Activated CD4-positive, alpha-beta T cell treated with anti-CD3 and anti-CD28 coated beads, Interleukin-2, amount 50 U/mL, for 16 hours (primary cell): ENCODE measurements at regions not wholly inside any gene's neighbourhood (a gene's known extent, or its start where the extent isn't known, plus 50 kb on each side); places are given as distances from the start of the nearest gene placed in this dataset.

Experiments
- DNase-seq: peaks from one replicate; pipeline ENCODE4 v3.0.0-alpha.2; 2020

DNA sequence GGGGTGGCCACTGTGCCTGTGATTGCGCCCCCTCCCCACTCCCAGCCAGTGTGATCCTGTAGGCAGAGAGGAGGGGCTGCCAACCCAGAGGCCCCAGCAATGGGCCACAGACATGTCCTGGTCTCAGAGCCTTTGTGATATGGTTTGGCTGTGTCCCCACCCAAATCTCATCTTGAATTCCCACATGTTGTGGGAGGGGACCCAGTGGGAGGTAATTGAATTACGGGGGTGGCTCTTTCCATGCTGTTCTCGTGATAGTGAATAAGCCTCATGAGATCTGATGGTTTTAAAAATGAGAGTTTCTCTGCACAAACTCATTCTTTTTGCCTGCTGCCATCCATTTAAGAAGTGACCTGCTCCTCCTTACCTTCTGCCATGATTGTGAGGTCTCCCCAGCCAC is 56.8 kb upstream of the ZNF469 start:
- no peak for DNase-seq

DNA sequence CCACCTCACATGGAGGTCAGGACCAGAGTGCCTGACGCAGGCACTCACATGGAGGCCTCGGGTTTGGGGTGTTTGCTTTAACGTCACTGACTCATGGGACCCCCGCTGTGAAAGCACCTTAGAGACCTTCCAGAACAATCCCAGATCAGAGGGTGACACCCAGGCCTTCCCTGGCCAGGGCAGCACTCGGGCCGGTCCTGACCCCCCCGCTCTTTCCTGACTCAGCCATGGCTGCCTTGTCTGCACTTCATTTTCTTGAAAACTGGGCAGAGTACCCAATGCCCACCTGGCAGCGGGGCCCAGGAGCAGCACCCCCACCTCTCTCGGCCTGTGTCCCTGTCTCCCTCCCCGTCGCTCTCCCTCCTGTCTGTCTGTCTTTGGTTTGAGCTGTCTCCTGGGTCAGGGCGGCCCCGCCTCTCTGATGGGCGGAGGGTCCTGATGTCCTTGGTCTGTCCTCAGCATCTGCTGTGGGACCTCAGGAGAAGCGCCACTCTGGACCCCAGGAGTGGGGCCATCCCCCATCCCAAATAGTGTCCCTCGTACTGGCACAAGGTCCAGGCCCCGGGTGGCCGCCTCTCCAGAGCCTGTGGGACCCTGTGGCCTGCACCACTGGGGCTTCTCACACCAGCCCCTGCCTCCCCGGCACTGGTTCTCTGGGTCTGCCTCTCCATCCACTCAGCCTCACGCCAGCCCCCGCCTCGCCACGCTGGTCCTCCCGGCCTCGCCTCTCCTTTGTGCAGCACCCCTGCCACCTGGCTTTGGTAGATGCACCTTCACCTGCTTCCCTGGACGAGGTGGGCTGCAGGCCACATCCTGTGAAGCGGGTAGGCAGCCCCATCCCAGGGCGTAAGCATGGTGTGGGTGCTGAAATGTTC is 55.9 kb upstream of the ZNF469 start:
- no peak for DNase-seq

DNA sequence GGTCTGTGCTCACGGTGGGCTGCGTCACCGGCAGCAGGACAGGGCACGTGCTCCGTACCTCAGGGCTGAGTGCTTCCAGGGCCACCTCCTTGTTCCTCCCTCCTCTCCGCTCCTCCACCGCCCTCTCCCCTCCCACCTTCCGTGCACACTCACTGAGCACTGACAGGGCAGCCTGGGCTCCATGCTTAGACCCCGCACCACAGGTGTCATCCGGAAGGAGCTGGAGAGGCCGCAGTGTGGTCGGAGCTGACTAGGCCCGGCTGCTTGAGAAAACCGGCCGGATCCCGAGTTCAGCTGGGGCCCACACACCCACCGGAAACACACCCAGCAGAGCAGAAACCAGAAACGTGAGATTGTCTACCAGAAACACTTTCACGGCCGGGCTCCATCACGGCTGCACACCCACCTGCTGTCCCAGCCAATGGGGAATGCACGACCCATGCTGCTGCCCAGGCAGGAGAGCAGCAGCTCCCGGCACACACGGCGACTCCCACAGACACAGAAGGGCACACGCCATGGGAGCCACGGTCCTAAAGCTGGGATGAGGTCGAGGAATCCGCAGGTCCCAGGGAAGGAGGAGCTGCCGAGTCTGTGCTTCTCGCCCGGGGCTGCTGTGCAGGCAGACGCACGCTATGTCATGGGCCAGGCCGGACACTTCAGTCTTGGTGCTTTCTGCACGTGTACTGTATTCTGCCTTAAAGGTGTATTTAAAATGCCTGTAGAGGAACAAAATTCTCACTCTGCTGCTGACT is 55.0 kb upstream of the ZNF469 start:
- no peak for DNase-seq

DNA sequence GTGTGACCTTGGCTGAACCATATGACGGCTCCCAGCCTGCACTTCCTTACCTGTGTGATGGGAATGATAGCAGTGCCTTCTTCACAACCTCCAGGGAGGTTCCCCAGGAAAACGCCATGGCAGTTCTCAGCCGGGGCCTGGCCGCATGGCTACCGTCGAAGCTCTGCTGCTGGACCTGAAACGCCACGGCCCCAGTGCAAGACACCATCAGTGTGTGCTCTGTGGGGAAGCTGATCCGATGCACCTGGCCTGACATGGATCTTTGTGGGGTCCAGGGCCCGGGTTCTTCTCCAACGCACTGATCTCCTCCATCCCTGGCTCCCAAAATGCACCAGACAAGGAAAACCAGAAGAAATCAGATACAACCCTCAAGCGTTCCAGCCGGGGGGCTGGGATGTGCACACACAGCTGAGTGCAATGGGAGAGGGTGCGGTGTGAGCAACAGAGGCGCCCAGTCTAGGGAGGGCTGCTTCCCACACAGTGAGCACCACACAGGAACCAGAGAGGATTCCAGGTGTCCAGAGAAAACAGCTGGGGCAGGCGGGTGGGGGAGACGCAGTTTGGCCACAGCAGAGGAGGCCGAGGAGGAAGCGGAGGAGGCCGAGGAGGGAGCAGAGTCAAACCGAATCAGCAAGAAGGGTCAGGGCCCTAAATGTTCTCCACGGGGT is 54.3 kb upstream of the ZNF469 start:
- no peak for DNase-seq

DNA sequence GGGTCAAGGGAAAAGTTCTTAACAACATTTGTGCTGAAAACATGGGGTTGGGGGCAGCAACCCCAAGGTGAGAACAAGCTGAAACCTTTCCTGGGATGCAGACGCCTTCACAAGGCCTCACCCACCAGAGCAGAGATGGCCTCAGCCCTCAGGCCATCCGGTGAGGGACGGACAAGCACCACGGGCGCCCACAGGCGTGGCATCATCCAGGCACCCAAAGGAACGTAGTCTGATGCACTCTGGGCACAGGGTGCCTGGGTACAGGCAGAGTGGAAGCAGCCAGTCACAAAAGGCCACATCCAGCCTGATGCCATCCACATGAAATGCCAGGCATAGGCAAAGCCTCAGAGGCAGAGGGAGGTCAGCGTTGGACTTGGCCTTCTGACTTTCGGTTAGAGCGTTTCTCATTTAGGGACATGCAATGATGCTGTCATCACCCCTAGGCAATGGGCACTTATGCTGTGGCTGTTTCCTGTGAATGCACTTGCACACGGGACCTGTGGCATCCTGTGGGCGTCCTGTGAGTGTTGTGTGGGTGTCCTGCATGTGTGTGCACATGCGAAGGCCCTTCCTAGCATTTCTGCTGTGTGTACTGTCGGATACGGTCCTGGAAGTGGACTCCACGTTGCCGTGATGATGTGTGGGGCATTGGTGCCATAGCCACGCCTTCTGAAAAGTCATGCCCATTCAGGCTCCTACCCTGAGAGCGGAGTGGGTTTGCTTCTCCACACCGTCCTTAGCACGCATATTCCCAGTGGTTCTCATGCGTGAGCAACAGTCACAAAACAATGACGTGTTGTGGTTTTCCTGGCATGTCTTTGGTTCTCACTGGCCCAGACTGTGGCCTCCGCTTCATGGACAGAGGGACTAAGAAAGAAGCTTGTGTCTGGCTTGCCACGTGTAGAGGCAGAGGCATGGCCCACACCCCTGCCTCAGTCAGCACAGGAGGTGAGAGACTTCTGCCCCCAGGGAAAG is 52.7 kb upstream of the ZNF469 start:
- no peak for DNase-seq

DNA sequence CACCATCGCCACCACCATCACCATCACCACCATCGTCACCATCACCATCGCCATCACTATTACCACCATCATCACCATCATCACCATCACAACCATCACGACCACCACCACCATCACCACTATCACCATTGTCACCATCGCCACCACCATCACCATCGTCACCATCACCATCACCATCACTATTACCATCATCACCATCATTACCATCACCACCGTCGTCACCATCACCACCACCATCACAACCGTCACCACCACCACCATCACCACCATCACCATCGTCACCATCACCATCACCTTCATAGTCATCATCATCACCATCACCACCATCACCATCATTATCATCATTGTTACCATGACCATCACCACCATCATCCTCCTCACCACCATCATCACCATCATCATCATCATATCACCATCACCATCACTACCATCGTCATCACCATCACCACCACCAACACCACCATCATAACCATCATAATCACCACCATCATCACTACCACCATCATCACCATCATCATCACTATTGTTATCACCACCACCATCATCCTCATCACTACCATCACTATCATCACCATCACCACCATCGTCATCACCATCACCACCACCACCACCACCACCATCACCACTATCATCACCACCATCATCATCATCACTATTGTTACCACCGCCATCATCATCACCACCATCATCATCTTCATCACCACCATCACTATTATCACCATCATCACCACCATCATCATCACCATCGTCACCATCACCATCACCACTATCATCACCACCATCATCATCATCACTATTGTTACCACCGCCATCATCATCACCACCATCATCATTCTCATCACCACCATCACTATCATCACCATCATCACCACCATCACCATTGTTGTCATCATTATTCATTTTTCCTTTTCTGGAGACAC is 51.5 kb upstream of the ZNF469 start:
- DNase-seq = no peak

DNA sequence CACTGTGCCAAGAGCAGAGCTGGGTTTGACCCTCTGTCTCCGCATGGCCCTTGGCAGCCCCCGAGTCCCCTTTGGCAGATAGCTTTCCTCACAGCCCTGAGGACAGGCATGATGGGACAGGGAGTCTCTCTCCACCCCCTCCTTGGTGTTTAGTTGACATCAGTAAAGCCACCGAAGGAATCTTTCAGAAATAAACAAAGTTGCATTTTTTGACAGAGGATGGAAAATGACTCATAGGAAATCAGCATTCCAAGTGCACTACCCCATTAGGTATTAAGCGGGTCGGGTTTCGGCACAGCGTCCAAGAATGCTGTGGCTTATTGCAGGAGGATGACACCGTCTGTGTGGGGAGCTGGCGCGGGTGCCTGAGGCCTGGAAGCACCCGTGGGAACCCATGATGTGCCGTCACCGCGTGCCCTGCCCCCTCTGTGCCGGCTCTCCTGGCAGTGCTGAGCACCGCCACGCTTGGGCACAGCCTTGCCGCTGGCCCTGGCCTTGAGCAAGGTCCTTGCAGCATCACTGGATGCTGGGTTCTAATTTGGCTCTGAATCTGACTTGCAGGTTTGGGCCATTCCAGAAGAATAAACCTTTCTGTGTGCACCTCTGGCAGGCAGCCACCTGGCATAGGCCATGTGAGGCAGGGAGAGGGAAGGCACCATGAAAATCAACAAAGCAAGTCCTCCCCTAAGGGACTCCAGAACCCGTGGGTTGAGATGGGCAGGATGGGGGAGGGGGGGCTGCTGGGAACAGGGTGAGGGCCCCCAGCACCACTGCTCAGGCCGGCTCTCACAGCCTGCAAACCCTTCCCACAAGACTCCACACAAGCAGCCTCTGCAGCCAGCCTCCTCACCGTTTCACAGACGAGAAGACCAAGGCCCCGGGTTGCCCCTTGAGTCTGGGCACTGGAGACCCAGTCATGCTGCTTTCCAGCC is 50.5 kb upstream of the ZNF469 start:
- no peak for DNase-seq

DNA sequence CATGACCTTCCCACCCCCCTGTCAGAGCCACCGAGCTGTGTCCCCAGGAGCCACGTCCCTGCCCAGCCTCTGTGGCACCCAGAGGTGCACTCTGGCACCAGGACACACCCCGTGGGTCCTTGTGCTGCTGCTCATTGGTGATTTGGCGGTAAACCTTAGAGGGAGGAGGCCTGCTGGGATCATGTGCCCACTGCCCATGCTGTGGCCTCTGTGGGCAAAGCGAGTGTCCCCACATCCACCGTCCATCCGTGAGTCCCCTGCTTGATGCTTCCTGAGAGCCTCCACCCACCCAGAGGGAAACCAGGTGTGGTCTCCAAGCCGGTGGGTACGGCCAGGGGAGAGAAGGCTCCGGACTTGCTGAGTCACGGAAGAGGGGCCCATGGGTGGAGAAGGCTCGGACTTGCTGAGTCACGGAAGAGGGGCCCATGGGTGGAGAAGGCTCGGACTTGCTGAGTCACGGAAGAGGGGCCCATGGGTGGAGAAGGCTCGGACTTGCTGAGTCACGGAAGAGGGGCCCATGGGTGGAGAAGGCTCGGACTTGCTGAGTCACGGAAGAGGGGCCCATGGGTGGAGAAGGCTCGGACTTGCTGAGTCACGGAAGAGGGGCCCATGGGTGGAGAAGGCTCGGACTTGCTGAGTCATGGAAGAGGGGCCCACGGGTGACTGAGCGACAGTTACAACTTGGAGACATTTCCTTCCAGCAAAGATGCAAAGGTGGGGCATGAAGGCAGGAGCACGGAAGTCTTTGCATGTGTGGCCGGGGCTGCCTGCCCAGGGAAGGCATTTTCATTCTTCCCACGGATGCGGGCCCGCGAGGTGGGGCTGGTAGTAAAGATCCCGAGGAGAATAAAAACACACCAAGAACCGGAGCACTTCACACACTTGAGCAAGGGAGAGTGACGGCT is 49.6 kb upstream of the ZNF469 start:
- peak; percentile 29 for DNase-seq
